Astrocyte (in vitro differentiated cells and primary cell): ENCODE measurements at regions not wholly inside any gene's neighbourhood (a gene's known extent, or its start where the extent isn't known, plus 50 kb on each side); places are given as distances from the start of the nearest gene placed in this dataset.
"Not testable (repeated sequence)": the region's sequence is repeated elsewhere in the genome, so short reads cannot be mapped to it uniquely, and the experiment has no call there.

Source experiments
- DNase-seq: peaks from one replicate; pipeline ENCODE4 v3.0.0-alpha.2; 2010; ENCODE audit warnings: low read depth
- FAIRE-seq: peaks from 2 replicates; lab custom pipeline; 2011; peaks lifted over from hg19 to GRCh38; lab: Jason Lieb, UNC
- H2AFZ ChIP-seq: 2 replicates; pipeline ENCODE4 v1.6.0; 2012; ENCODE audit warnings: low read depth, low read length, inconsistent platforms
- H3K27ac ChIP-seq: 2 replicates; pipeline ENCODE4 v1.5.1; 2011; ENCODE audit warnings: low read depth, low read length, inconsistent platforms
- H3K27me3 ChIP-seq: 2 replicates; pipeline ENCODE4 v1.6.0; 2011; ENCODE audit warnings: low read length, inconsistent platforms; ENCODE audit not compliant: insufficient read depth
- H3K36me3 ChIP-seq: 2 replicates; pipeline ENCODE4 v1.5.1; 2011; ENCODE audit warnings: low read length, inconsistent platforms; ENCODE audit not compliant: insufficient read depth
- H3K4me1 ChIP-seq: 2 replicates; pipeline ENCODE4 v1.5.1; 2011; ENCODE audit warnings: low read length, inconsistent platforms; ENCODE audit not compliant: insufficient read depth
- H3K4me2 ChIP-seq: 2 replicates; pipeline ENCODE4 v1.6.0; 2012; ENCODE audit warnings: low read length, inconsistent platforms
- H3K4me3 ChIP-seq: 2 replicates; pipeline ENCODE4 v1.5.1; 2011; ENCODE audit warnings: low read depth, mild to moderate bottlenecking, low read length, inconsistent platforms; ENCODE audit not compliant: insufficient read depth
- H3K79me2 ChIP-seq: 2 replicates; pipeline ENCODE4 v1.6.0; 2012; ENCODE audit warnings: mild to moderate bottlenecking, low read length, inconsistent platforms; ENCODE audit not compliant: insufficient read depth
- H3K9ac ChIP-seq: 2 replicates; pipeline ENCODE4 v1.6.0; 2012; ENCODE audit warnings: mild to moderate bottlenecking, low read length, inconsistent platforms
- H3K9me3 ChIP-seq: 2 replicates; pipeline ENCODE4 v1.5.1; 2012; ENCODE audit warnings: low read depth, mild to moderate bottlenecking, low read length, inconsistent platforms; ENCODE audit not compliant: insufficient read depth
- H4K20me1 ChIP-seq: 2 replicates; pipeline ENCODE4 v1.6.0; 2012; ENCODE audit warnings: low read length, inconsistent platforms; ENCODE audit not compliant: insufficient read depth
- H3K27ac Mint-ChIP-seq: one replicate; pipeline ENCODE4 v1.8.0; 2021; ENCODE audit warnings: mild to moderate bottlenecking, mixed read lengths; ENCODE audit not compliant: unreplicated experiment
- H3K27me3 Mint-ChIP-seq: one replicate; pipeline ENCODE4 v1.8.0; 2021; ENCODE audit warnings: low read depth, mixed read lengths; ENCODE audit not compliant: unreplicated experiment
- H3K36me3 Mint-ChIP-seq: one replicate; pipeline ENCODE4 v1.8.0; 2021; ENCODE audit warnings: low read depth, mixed read lengths; ENCODE audit not compliant: unreplicated experiment
- H3K4me1 Mint-ChIP-seq: one replicate; pipeline ENCODE4 v1.8.0; 2021; ENCODE audit warnings: low read depth, mixed read lengths; ENCODE audit not compliant: unreplicated experiment
- H3K4me3 Mint-ChIP-seq: one replicate; pipeline ENCODE4 v1.8.0; 2021; ENCODE audit warnings: mild to moderate bottlenecking, moderate library complexity, mixed read lengths; ENCODE audit not compliant: unreplicated experiment
- H3K9me3 Mint-ChIP-seq: one replicate; pipeline ENCODE4 v1.8.0; 2021; ENCODE audit warnings: mild to moderate bottlenecking, mixed read lengths; ENCODE audit not compliant: unreplicated experiment
- EZH2 ChIP-seq: IDR thresholded peaks from 2 replicates; pipeline ENCODE4 v1.6.1; 2012; ENCODE audit warnings: mild to moderate bottlenecking, low read length, inconsistent platforms; ENCODE audit not compliant: insufficient read depth
- TF ChIP-seq, protein P1 (sequence below): IDR thresholded peaks from 2 replicates; pipeline ENCODE4 v1.5.1; 2011; ENCODE audit warnings: low read depth, mild to moderate bottlenecking, inconsistent platforms, low read length, moderate library complexity; ENCODE audit not compliant: insufficient read depth

DNA sequence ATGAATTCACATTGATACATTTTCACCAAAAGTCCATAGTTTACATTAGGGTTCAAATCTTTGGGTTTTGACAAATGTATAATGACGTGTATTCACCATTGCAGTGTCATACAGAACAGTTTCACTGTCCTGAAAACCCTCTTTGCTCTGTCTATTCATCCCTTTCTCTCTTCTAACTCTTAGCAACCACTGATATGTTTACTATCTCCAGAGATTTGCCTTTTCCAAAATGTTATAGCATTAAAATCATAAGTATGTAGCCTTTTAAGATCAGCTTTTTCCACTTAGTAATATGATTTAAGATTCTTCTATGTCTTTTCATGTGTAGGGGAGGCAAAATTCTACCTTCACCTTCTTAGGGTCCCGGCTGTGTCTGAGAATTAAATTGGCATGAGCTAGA, 203.8 kb downstream of the TPRG1 start:
- Histone ChIP-seq H2AFZ (no peak overlapping the region), H3K79me2 (no peaks in the 10 kb centered on the region), H3K27me3 (no peaks in the 10 kb centered on the region), H3K9ac (no peak overlapping the region), H3K36me3 (no peaks in the 10 kb centered on the region), H3K9me3 (no peaks in the 10 kb centered on the region), H3K27ac (no peak overlapping the region), H3K4me1 (no peaks in the 10 kb centered on the region), H3K4me3 (no peak overlapping the region), H3K4me2 (no peak overlapping the region), H4K20me1 (no peaks in the 10 kb centered on the region)
- TF ChIP-seq, protein P1, sequence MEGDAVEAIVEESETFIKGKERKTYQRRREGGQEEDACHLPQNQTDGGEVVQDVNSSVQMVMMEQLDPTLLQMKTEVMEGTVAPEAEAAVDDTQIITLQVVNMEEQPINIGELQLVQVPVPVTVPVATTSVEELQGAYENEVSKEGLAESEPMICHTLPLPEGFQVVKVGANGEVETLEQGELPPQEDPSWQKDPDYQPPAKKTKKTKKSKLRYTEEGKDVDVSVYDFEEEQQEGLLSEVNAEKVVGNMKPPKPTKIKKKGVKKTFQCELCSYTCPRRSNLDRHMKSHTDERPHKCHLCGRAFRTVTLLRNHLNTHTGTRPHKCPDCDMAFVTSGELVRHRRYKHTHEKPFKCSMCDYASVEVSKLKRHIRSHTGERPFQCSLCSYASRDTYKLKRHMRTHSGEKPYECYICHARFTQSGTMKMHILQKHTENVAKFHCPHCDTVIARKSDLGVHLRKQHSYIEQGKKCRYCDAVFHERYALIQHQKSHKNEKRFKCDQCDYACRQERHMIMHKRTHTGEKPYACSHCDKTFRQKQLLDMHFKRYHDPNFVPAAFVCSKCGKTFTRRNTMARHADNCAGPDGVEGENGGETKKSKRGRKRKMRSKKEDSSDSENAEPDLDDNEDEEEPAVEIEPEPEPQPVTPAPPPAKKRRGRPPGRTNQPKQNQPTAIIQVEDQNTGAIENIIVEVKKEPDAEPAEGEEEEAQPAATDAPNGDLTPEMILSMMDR, result no peak
- TF ChIP-seq EZH2, result no peak
- DNase-seq (no peak), FAIRE-seq (no peak)
- H3K4me3 Mint-ChIP-seq, result no peak overlapping the region
- no peaks in the 10 kb centered on the region for H3K9me3 Mint-ChIP-seq
- no peaks in the 10 kb centered on the region for H3K27me3 Mint-ChIP-seq
- H3K4me1 Mint-ChIP-seq, result no peaks in the 10 kb centered on the region
- H3K36me3 Mint-ChIP-seq, result no peaks in the 10 kb centered on the region
- no peak overlapping the region for H3K27ac Mint-ChIP-seq

DNA sequence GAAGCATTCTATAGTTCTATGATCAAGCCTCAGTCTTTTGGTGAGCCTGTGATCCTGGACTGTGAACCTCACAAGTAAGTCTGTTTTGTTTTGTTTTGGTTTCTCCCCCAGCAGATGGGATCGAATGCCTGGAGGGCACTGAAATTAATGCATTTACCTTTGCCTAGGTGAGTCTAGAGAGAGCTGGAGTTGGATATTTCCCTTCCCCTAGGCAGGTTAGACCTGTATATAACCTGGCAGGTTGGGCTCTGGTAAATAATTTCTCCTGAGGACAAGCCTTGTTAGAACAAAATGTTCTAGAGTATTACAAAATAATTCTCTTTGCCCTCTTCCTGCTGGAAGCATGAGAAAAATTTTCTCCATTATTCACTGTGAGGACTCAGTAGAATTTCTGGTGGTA, 211.9 kb downstream of the TPRG1 start:
- no peak overlapping the region for H3K4me2 ChIP-seq

DNA sequence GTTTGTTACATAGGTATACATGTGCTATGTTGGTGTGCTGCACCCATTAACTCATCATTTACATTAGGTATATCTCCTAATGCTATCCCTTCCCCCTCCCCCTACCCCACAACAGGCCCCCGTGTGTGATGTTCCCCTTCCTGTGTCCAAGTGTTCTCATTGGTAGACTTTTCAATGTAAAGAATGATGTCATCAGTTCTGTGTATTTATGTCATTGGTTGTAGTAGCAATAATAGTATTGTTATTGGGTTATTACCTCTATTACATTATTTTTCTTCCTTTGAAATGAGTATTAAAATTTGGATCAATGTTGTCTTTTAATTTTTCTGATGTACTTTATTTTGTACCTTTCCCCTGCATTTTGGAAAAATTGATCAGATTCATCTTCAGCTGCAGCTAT, 214.1 kb downstream of the TPRG1 start:
- not testable (repeated sequence) for H3K27me3 ChIP-seq, H4K20me1 ChIP-seq, H3K27me3 Mint-ChIP-seq, H3K9me3 ChIP-seq, H3K36me3 Mint-ChIP-seq, H3K4me2 ChIP-seq, H3K36me3 ChIP-seq, H3K9me3 Mint-ChIP-seq, H3K79me2 ChIP-seq, H3K4me3 Mint-ChIP-seq, H2AFZ ChIP-seq, H3K9ac ChIP-seq, H3K4me3 ChIP-seq, H3K4me1 Mint-ChIP-seq, H3K4me1 ChIP-seq, H3K27ac Mint-ChIP-seq, H3K27ac ChIP-seq, DNase-seq, FAIRE-seq

More for the DNA sequence above, 211.9 kb downstream of the TPRG1 start:
- no peaks in the 10 kb centered on the region for H3K9me3 ChIP-seq
- Mint-ChIP-seq H3K4me3 (no peak overlapping the region), H3K27me3 (no peaks in the 10 kb centered on the region), H3K27ac (no peak overlapping the region), H3K9me3 (no peaks in the 10 kb centered on the region), H3K36me3 (no peaks in the 10 kb centered on the region), H3K4me1 (no peaks in the 10 kb centered on the region)
- FAIRE-seq (no peak), DNase-seq (no peak)
- H3K27ac ChIP-seq, result no peak overlapping the region
- no peak overlapping the region for H3K4me3 ChIP-seq
- no peaks in the 10 kb centered on the region for H3K27me3 ChIP-seq
- no peaks in the 10 kb centered on the region for H3K36me3 ChIP-seq
- H3K79me2 ChIP-seq, result no peaks in the 10 kb centered on the region
- no peak for TF ChIP-seq EZH2
- TF ChIP-seq, protein P1, result no peak
- H4K20me1 ChIP-seq, result no peaks in the 10 kb centered on the region
- H3K9ac ChIP-seq, result no peak overlapping the region
- H2AFZ ChIP-seq, result no peak overlapping the region
- no peaks in the 10 kb centered on the region for H3K4me1 ChIP-seq
